GM13977 (cell line): ENCODE measurements at regions not wholly inside any gene's neighbourhood (a gene's known extent, or its start where the extent isn't known, plus 50 kb on each side); places are given as distances from the start of the nearest gene placed in this dataset.

Experiments
- DNase-seq: peaks from one replicate; pipeline ENCODE4 v3.0.0; 2012; ENCODE audit warnings: low spot score
- CTCF ChIP-seq: IDR thresholded peaks from 2 replicates; pipeline ENCODE4 v1.5.1; 2012; ENCODE audit warnings: mild to moderate bottlenecking, control low read depth; ENCODE audit not compliant: insufficient read depth; ENCODE audit errors: extremely low read depth, missing control alignments
- in situ Hi-C: fragments of 300-500 bp; cut with MboI; formaldehyde crosslinking; loops from one replicate; pipeline ENCODE4 v1.12.0; 2022; ENCODE audit warnings: low sequenced_read_pairs, low pct_unique_long_range_greater_than_20kb, mixed read lengths, inconsistent platforms; ENCODE audit not compliant: unreplicated experiment

- no peak for TF ChIP-seq CTCF
- DNase-seq = no peak
- in situ Hi-C loops = no loop called here
Observed at GRCh38 chr3:6439226-6439625, 421.7 kb upstream of the GRM7 start.

- no peak for TF ChIP-seq CTCF
- DNase-seq = no peak
- in situ Hi-C loops = no loop called here
Observed at GRCh38 chr3:6439824-6440223, 421.1 kb upstream of the GRM7 start.

GRCh38 chr3:6444888-6445658 lies 415.8 kb upstream of the GRM7 start:
- TF ChIP-seq CTCF = no peak
- DNase-seq = no peak
- in situ Hi-C loops = no loop called here

- DNase-seq = no peak
- no peak for TF ChIP-seq CTCF
- in situ Hi-C loops = no loop called here
Observed at GRCh38 chr3:6447166-6447801, 413.6 kb upstream of the GRM7 start.

GRCh38 chr3:6448011-6448410 lies 412.9 kb upstream of the GRM7 start:
- no peak for DNase-seq
- in situ Hi-C loops = no loop called here
- no peak for TF ChIP-seq CTCF

GRCh38 chr3:6449099-6449498 lies 411.8 kb upstream of the GRM7 start:
- no peak for TF ChIP-seq CTCF
- in situ Hi-C loops = no loop called here
- no peak for DNase-seq
